ENCODE measurements at regions not wholly inside any gene's neighbourhood (a gene's known extent, or its start where the extent isn't known, plus 50 kb on each side); places are given as distances from the start of the nearest gene placed in this dataset.

DNA sequence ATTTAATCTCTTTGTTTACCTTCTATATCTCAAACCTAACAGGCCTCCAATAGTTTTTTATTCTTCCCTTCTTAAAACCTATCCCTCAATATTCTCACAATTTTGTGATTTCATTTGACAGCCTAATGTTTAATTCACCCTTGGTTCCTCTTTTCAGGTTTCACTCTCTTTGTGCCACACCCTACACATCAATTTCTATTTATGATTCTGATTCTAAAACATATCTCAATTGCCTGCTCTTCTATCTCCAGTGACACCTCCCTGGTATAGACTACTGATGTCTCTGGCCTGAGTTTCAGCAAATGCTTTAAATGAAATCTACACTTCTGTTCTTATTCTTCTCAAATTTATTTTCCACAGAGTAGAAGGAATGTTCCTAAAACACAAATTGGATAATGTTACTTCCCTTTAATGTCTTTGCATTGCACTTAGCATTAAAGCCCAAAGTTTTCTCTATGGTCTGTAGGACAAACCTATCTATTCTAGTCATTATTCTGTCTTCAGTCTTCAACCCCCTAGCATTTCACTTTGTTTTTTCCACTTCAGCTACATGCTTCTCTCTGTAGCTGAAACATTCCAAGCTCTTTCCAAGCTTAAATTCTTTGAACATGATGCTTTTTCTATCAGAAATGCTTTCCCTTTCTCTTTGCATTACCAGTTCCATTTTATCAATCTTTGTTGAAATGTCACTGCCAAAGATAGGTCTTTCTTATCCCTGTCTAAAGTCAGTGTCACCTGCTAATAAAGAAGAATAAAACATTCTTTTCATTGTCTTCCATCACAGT is 622.0 kb downstream of the CENPC start:
- no peak for DNase-seq

GRCh38 chr4:66921433-66921832 is 623.9 kb downstream of the CENPC start:
- no peak for DNase-seq

GRCh38 chr4:66920514-66920913 is 624.8 kb downstream of the CENPC start:
- no peak for DNase-seq

DNA sequence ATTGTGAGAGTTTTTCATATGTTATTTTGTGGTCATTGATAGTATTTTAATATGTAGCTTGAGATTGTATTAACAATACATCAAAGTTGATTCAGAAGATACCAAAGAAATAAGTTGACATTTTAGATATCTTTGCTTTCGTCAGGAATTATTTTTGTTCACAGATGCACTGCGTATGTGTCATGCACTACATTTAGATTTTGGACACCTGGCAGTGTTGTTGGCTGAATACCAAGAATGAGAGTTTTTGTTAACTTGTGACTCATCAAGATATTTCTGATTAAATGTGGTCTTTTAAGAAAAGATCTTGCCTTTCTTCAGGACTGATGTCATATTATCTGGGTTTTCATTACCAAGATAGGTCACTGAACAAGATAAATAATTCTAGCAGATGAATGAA is 633.4 kb downstream of the CENPC start:
- DNase-seq = peak; percentile 65

- DNase-seq = no peak
These were observed 639.0 kb downstream of the CENPC start for GRCh38 chr4:66906314-66906713.

- no peak for DNase-seq
These were observed 645.8 kb downstream of the CENPC start for GRCh38 chr4:66899422-66900065.

- DNase-seq = no peak
These were observed 651.5 kb downstream of the CENPC start for GRCh38 chr4:66893807-66894206.

DNA sequence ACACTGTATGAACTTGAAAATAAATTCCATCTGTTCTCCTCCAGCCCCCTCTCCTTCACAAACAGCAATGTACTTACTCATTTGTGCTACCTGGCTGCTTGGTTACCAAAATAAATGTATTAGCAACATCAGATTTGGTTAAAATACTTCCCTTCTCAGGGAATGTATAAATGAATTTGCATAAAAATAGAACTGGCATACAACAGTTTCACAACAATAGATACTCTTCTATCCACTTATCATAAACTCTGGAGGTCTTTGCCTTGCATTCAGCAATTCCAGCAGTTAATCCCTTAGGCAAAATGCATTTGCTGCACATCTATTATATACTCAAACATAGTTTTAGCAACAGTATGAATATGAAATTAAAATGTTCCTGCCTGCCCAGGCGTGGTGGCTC is 658.2 kb downstream of the CENPC start:
- DNase-seq = no peak

GRCh38 chr4:66885501-66886165 is 659.7 kb downstream of the CENPC start:
- peak; percentile 2 for DNase-seq

GRCh38 chr4:66876946-66877345 is 668.4 kb downstream of the CENPC start:
- no peak for DNase-seq

DNA sequence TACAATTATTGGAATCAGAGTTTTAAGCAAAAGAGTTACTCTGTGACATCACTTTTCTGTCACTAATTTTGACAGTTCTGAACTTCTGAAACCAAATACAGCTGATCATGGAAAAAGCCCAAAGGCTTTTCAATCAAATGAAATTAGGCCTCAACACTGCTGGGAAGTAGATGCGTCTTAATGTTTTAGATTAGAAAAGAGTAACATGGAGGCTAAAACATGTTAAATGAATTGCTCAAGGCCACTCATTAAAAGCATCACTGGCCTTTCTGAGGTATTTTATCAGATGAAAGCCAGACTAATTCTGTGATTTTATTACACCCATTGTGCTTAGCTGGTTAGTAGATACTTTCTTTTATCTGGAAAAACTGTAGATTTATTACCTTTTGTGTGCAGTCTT is 672.6 kb downstream of the CENPC start:
- DNase-seq = no peak

DNA sequence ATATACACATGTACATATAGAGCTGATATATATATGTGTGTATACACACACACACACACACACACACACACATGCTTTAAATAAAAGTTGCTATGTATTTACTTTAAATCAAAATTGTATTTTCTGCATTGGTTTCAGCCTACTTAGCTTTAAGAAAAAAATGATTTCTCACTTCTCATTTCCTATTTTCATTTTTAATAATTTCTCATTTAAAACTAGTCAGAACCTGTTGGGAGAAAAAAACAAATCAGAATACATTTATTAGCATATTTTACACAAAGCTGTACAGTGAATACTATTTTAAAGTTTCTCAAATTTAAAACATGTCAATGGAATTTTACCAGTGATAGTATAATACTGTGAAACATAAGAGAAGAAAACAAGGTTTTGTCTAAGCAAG is 681.8 kb downstream of the CENPC start:
- no peak for DNase-seq

DNA sequence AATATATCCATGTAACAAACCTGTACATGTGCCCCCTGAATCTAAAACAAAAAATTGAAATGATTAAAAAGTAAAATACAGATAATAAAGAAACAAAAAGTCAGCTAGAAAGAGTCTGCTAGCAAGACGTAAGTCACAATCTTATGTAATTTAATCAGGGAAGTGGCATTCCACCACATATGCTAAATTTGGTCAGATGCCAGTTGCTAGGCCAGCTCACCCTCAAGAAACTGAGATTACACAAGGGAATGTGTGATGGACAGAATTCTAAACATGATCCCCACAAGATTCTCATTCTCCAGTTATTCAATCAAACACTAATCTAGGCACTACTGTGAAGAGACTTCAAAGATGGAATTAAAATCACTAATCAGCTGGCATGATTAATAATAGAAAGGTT is 689.3 kb downstream of the CENPC start:
- peak; percentile 35 for DNase-seq

- DNase-seq = no peak
These were observed 691.5 kb downstream of the CENPC start for GRCh38 chr4:66853845-66854244.

GRCh38 chr4:66852843-66853242 is 692.5 kb downstream of the CENPC start:
- no peak for DNase-seq

- DNase-seq = no peak
These were observed 695.7 kb downstream of the CENPC start for GRCh38 chr4:66849596-66849995.

DNA sequence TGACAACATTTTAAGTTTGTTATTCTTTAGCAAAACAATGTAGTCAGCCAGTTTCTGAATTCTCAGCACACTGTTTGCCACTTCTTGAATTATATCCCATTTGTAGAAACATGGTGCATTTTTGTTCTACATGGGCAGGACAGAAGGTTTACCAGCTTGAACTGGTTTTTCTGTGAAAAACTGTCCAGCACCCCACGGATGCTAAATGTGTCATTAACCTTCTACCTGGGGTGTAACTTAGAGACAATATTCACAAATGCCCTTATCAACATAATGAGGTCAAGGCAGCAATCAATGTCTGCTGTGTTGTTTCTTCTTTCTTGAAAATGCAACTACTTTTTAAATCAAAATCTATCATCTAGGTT is 702.6 kb downstream of the CENPC start:
- no peak for DNase-seq

DNA sequence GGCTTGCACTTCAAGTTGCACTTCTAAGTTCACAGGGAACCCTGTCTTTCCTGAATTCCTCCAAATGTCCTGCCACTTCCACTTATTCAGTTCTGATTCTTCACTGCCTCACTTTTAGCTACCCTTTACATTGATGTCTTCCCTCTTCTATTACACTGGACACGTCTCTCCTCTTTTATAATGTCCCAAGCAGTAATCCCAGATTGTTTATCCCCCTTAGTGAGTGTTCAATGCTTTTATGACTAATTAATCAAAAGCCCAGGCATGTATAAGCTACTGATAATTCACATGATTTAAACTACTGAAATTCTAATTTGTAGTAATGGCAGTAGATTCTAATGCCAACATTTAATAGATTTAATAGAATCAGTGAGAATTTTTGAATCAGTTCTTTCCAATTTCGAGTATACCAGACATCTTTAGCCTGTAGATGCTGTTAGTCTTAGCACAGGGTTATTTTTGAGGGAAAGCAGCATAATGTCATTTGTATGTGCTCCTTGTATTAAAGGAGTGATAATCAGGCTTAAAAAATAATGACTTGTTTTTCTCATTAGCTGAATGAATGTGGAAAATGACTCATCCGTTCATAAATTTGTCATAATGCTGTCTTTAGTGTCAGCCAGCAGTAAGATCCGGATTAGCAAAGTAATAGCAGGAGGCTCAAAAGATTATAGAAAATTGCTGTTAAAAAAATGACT is 703.1 kb downstream of the CENPC start:
- DNase-seq = no peak

GRCh38 chr4:66840178-66840577 is 705.1 kb downstream of the CENPC start:
- DNase-seq = no peak

- no peak for DNase-seq
These were observed 707.9 kb downstream of the CENPC start for GRCh38 chr4:66837279-66837922.

DNA sequence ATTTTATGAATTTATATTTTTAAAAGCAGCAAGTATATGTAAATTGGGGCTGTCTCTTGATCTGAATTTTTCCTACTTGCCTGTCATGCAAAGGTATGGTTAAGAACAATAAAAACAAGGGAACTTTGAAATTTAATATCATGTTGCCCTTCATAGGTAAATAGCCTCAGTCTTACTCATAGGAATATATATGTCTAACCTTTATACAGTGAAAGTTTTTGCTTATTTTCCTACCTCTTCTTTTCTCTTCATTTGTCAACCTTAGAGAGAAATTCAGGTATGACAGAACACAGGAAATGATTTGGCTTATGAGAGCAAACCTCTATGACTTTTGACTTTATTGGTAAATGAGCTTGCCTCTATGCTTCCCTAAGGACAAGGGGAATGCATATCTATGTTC is 716.0 kb downstream of the CENPC start:
- DNase-seq = no peak

- DNase-seq = no peak
These were observed 724.6 kb downstream of the CENPC start for GRCh38 chr4:66820681-66821080.

DNA sequence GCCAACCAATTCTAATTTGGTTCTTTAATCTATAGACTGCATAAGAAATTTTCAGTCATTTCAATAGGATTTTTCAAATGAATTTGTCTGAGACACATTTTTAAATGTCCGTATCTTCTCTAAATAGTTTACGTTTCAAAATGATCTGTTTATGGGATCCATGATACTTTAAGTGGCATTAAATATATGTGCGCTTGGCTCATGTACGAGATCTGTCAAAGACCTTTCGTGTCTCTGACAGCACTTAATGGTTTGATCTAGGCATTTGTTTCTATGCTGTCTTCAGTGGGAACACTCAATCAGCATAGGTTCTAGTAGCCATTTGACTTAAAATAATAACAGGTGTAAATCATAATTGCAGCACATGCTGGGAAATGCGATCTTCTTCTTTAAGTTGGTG is 731.0 kb downstream of the CENPC start:
- DNase-seq = no peak
